NCI-H1048 (cell line): ENCODE measurements at regions not wholly inside any gene's neighbourhood (a gene's known extent, or its start where the extent isn't known, plus 50 kb on each side); places are given as distances from the start of the nearest gene placed in this dataset.

ENCODE experiments used
- DNase-seq: peaks from one replicate; lab custom pipeline; 2025; lab: John Stamatoyannopoulos, UW

GRCh38 chr16:66289051-66289680, 77.3 kb upstream of the CDH5 start:
- no peak for DNase-seq

GRCh38 chr16:66287926-66288325, 78.6 kb upstream of the CDH5 start:
- DNase-seq: no peak

GRCh38 chr16:66287416-66287815, 79.1 kb upstream of the CDH5 start:
- no peak for DNase-seq

GRCh38 chr16:66286527-66286926, 80.0 kb upstream of the CDH5 start:
- no peak for DNase-seq

GRCh38 chr16:66278604-66279262, 87.8 kb upstream of the CDH5 start:
- no peak for DNase-seq

DNA sequence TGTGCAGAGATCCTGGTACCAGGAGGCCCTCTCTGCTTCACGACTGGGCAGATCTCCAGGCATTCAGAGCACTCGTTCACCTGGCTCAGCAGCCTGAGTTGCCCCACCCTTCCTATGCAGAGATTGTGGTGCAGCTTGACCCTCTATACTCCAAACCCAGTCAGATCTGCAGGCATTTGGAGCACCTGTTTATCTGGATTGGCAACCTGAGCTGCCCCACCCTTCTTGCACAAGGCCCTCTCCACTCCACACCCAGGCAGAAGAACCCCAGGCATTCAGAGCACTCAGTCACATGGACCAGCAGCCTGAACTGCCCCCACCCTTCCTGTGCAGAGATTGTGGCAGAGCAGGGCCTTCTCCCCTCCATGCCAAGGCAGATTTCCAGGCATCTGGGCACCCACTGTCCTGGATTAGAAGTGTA, 88.4 kb upstream of the CDH5 start:
- DNase-seq: no peak

DNA sequence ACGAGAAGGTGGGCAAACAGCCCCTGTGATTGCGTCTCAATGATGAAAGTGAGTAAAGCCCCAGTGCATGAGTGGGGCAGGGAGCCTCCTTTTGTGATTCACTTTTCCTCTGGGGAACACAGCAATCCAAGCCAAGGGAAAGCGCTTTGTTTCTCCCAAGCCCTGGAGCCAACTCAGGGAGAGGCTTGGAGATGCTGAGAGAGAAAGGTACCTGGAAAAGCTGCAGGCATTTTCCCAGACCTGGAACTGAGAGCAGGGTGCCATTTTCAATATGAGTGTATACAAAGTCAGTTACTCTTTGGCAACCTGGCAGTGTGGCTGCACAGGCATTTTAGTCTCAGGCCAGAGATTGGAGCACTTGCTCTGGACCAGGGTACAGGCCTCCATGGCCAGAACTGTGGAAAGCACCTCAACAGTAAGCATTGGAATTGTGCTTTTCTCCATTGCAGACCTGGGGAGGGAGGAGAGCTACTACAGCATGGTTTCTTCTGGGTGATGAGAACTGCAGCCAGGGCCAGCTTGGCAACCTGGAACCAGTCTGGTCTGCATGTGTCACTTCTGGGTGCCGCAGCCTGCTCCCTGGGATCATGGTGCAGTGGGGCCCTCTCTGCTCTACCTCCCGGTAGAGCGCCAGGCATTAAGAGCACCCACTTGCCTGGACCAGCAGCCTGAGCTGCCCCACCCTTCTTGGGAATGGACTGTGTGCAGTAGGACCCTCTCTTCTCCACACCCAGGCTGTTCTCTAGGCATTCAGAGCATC, 89.0 kb upstream of the CDH5 start:
- no peak for DNase-seq

GRCh38 chr16:66275775-66276428, 90.6 kb upstream of the CDH5 start:
- DNase-seq: no peak

DNA sequence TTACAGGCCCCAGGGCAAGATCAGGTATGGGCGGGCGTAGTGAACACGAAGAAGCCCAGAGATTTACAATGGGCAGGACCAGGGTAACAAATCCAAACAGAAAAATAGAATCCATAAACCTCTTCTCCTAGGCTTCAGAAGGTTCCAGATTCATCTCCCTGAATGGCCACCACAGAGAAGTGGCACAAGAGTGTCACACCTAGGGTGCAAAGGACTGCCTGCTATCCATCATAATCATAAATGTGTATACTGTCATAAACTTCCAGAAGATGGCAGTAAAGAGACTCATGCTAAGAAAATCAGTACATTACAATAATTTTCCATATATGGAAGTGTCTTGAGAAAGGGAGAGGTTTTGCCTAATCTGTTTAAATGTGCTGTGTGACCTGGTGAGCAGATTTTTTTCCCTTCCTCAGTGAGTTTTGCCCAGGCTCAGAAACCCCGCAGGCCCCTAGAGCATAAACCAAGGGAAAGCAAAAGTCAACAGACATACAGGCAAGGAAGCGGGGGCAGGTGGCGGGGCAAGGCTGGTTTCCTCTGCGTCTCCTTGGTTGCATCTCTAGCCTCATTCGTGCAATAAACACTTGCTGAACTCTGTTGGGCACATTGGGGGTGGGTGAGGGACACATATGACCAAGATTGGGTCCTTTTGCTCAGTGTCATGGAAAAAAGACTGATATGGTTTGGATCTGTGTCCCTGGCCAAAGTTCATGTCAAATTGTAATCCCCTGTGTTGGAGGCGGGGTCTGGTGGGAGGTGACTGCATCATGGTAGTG, 92.0 kb upstream of the CDH5 start:
- no peak for DNase-seq

GRCh38 chr16:66273644-66274334, 92.7 kb upstream of the CDH5 start:
- DNase-seq: no peak

GRCh38 chr16:66273053-66273452, 93.4 kb upstream of the CDH5 start:
- no peak for DNase-seq

DNA sequence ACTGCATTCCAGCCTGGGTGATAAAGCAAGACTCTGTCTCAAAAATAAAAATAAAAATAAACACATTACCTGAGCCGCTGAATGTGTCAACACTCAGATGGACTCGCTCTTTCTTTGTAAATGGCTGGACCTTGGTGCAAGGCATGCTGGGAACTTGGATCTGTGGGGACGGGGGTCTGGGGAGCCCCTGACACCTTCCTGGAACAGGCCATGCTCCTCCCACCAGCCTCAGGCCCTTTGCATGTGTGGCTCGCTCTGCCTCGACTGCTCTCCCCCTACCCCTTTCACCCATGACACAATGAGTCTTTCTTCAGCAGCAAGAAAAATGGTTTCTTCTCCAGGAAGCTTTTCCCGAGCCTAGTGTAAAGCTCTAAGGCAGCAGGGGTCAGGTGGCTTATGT, 94.0 kb upstream of the CDH5 start:
- DNase-seq: no peak

DNA sequence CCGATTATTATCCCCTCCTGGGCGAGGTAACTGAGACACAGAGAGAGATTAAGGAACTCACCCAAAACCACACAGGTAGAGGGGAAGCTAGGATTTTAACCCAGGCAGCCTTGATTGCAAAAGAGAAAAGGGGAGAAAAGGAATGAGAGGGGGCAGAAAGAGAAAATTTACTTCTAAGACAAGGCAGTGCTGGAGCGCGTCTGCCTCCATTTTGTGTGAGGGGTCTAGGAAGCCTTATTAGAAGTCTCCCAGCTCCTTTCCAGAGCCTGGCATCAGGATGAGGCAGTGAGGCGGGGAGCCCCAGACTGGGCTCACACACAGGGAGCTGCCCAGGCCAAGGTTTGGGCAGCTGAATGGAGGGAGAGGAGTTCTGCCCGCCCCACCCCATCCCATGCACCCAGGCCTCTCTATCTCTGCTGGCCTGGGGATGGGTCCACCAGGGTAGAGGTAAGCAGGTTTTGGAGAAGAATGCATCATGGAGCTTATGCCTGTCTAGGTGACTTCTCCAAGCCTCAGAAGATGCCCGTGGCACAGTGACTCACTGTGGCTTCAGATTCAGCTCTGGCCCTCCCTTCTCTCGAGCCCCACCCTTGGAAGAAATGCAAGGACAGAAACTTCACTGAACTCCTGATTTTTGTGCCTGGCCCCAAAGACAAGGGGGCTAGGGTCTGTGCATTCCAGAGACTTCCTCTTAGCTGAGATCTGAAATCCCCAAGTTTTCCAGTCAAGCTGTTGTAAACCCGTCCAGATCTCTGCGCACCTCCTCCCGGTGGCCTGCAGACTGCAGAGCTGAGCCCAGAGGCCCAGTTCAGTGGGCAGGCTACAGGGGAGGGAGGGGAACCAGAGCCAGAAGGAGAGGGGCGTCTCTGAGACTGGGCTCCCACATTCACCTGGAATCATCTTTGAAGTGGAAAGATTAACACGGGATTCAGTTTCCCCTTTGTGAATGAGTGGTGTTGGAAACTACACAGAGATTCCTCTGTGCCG, 95.1 kb upstream of the CDH5 start:
- no peak for DNase-seq

- DNase-seq: no peak
Observed at GRCh38 chr16:66270333-66270927, 96.1 kb upstream of the CDH5 start.

- DNase-seq: no peak
Observed at GRCh38 chr16:66269617-66270332, 96.7 kb upstream of the CDH5 start.

DNA sequence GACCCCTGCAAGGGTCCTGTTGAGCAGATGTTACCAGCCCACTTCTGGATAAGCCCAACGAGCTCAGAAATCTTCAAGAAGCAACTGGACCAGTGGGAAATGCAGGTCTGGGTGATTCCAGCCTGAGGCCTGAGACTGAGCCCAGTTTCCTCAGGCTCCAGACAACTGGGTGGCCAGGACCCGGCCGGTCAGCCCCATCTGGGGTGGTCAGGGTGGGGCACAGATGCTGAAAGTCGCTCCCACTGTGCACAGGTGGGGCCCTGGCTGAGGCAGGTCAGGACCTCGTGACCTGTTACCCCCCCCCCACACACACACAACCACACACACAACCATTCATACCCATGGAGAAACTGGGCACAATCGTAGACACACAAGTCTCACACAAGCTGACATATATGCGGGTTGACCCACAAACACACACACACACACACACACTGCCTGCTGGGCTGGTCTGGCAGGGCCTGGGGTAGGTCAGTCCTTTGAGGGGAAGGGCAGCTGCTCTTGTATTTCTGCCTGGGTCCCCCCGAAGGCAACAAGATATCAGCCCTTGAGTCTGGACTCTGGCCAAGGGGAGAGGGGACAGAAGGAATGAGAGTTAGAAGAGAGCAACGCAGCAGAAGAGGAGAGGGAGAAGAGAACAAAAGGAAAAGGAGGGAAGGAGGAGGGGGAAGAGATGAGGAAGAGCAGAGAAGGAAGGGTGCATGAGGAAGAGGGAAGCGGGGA, 99.0 kb upstream of the CDH5 start:
- no peak for DNase-seq

DNA sequence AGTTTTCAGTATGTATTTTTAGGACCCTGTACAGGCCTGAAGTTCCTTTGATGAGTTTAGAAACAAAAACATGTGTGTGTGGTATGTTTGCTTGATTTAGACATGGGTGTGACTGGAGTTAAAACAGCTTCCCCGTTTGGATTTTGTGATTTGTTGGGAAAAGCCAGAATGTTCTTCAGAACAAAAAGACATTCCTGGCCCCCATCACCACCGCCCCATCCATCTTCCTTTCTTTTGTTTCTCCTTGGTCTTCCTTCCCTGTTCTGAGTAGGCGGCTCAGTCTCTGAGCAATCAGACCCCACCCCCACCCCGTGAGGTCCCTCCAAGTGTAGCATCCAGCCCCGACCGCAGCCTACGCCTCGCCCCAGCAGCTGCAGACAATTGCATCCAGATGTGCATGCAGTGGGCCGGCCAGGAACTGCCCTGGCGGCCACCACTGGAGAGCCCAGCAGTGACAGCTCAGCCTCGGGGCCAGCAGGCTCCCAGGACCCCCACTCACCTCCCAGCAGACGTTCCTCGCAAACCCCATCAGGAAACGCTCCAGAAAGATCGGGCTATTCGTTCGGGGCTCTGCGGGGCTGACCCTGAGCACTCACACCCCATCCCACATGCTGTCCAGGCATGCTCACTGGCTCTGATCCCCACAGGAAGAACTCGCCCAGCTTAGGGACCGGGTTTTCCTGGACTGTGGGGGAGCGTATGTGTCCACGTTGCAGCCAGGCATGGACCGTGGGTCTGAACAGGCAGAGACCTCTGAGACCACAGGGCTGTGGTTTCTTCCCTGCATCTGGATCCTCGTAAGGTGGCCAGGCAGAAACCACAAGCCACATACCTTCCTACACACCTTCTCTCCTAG, 99.8 kb upstream of the CDH5 start:
- no peak for DNase-seq
